ENCODE measurements at regions not wholly inside any gene's neighbourhood (a gene's known extent, or its start where the extent isn't known, plus 50 kb on each side); places are given as distances from the start of the nearest gene placed in this dataset.

DNA sequence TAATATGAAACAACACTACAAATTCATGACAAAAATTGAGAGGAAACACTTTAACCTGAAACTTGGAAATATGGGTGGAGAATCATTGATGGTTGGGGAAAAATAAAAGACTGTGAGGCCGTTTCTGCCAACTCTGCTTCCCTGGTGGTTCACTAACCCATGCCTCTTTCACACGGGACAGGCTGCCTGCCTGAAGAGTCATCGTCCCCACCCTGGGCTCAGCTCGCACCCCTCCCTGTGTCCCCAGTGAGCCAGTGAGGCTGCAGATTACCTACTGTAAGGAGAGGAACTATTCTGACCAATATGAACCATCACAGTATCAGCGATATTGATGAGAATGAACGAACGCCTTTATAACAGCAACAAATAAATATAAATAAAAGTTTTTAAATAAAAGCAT is 357.8 kb upstream of the CDH20 start:
- WGBS, 5 donors: 85 to 95% (median 91%) methylated on average over 7 of the region's 7 CpGs

DNA sequence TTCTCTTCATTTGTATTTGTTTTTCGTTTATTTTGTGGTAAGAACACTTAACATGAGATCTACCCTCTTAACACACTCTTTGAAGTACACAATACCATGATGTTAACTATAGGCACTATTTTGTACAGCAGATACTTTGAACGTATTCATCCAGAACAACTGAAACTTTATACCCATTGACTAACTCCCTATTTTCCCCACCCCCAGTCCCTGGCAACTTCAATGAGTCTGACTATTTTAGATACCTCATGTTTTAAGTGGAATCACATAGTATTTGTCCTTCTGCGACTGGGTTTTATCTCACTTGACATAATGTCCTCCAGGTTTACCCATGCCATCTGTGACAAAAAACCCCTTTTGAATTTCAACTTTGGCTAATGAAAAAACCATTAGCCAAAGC is 356.3 kb upstream of the CDH20 start:
- H3K36me3 ChIP-seq: no peaks in the 10 kb centered on the region
- DNase-seq: no peak
- no peaks in the 10 kb centered on the region for H3K9me3 ChIP-seq
- TF ChIP-seq, protein P1, sequence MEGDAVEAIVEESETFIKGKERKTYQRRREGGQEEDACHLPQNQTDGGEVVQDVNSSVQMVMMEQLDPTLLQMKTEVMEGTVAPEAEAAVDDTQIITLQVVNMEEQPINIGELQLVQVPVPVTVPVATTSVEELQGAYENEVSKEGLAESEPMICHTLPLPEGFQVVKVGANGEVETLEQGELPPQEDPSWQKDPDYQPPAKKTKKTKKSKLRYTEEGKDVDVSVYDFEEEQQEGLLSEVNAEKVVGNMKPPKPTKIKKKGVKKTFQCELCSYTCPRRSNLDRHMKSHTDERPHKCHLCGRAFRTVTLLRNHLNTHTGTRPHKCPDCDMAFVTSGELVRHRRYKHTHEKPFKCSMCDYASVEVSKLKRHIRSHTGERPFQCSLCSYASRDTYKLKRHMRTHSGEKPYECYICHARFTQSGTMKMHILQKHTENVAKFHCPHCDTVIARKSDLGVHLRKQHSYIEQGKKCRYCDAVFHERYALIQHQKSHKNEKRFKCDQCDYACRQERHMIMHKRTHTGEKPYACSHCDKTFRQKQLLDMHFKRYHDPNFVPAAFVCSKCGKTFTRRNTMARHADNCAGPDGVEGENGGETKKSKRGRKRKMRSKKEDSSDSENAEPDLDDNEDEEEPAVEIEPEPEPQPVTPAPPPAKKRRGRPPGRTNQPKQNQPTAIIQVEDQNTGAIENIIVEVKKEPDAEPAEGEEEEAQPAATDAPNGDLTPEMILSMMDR (IDR thresholded peaks at IDR 0.05 in 8 of 11, conservative IDR thresholded peaks at IDR 0.05 in 3 of 11): no peak
- TF ChIP-seq POLR2A (IDR thresholded peaks at IDR 0.05) (no peak), POLR2AphosphoS5 (IDR thresholded peaks at IDR 0.05) (no peak)
- intact Hi-C loops (cut with DNase I; ENCODE audit: low total_unique reads): no loop called here
- no peaks in the 10 kb centered on the region for H3K27me3 ChIP-seq (replicated peaks in 1 of 7)
- H3K4me1 ChIP-seq: no peaks in the 10 kb centered on the region
- H3K4me3 ChIP-seq: no peak overlapping the region
- H3K27ac ChIP-seq: no peak overlapping the region
- WGBS, 5 donors: 81 to 86% (median 84%) methylated on average over 3 of the region's 3 CpGs

More for the DNA sequence above, 357.8 kb upstream of the CDH20 start:
- Histone ChIP-seq H3K36me3 (no peaks in the 10 kb centered on the region), H3K27me3 (replicated peaks in 1 of 7) (no peaks in the 10 kb centered on the region), H3K27ac (no peak overlapping the region), H3K4me3 (no peak overlapping the region), H3K4me1 (no peaks in the 10 kb centered on the region), H3K9me3 (no peaks in the 10 kb centered on the region)
- TF ChIP-seq POLR2A (IDR thresholded peaks at IDR 0.05) (no peak), POLR2AphosphoS5 (IDR thresholded peaks at IDR 0.05) (no peak)
- TF ChIP-seq, protein P1 (IDR thresholded peaks at IDR 0.05 in 8 of 11, conservative IDR thresholded peaks at IDR 0.05 in 3 of 11): no peak
- no peak for DNase-seq
- intact Hi-C loops (cut with DNase I; ENCODE audit: low total_unique reads): no loop called here

DNA sequence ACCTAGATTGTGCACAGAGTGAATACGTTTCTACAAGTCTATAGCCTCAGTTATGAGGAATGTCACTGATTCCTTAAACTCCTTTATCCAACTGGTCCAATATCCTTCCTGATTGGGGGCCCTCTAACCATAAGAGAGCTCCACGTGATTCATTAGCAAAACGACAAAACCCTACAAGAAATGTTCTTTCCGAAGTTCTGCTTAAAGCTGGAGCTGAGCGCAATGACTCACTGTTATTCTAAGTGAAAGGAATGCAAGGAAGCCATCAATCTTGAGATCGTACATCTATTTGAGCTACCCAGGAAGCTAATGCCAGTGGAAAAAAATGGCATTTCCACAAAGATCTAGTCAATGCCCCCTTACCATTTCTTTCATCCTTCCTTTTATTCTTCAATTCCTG is 354.9 kb upstream of the CDH20 start:
- 17 to 25% (median 23%) methylated on average over 6 of the region's 6 CpGs for WGBS, 5 donors
- H3K4me3 ChIP-seq: no peak overlapping the region
- no peak for DNase-seq
- H3K4me1 ChIP-seq: no peaks in the 10 kb centered on the region
- no peaks in the 10 kb centered on the region for H3K9me3 ChIP-seq
- intact Hi-C loops (cut with DNase I; ENCODE audit: low total_unique reads): no loop called here
- TF ChIP-seq, protein P1 (IDR thresholded peaks at IDR 0.05 in 8 of 11, conservative IDR thresholded peaks at IDR 0.05 in 3 of 11): no peak
- TF ChIP-seq POLR2AphosphoS5 (IDR thresholded peaks at IDR 0.05): no peak
- TF ChIP-seq POLR2A (IDR thresholded peaks at IDR 0.05): no peak
- H3K27ac ChIP-seq: no peak overlapping the region
- no peaks in the 10 kb centered on the region for H3K36me3 ChIP-seq
- no peaks in the 10 kb centered on the region for H3K27me3 ChIP-seq (replicated peaks in 1 of 7)

DNA sequence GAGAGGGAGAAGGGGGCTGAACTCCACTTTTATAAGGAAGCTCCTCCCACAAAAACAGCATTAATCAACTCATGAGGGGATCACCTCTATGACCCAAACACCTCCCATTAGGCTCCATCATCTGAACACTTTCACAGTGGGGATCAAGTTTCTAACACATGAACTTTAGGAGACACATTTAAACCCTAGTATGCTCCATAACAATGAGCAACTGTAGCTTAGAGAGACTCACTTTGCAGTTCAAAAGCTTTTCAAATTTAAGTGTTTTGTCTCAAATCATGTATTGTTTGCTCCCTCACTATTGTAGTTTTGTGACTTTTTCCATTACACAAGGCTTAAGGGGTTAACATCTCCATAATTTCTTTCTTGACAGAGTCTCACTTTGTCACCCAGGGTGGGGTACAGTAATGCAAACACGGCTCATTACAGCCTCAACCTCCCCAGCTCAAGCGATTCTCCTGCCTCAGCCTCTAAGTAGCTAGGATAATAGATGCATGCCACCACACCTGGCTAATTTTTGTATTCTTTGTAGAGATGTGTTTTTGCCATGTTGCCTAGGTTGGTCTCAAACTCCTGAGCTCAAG is 352.7 kb upstream of the CDH20 start:
- Histone ChIP-seq H3K9me3 (peaks cover 0 to 4% (median 0%) of the 10 kb centered on the region in 8 donors), H3K4me1 (no peaks in the 10 kb centered on the region), H3K27me3 (replicated peaks in 1 of 7) (no peaks in the 10 kb centered on the region), H3K4me3 (no peak overlapping the region), H3K36me3 (no peaks in the 10 kb centered on the region), H3K27ac (no peak overlapping the region)
- DNase-seq: no peak
- intact Hi-C loops (cut with DNase I; ENCODE audit: low total_unique reads): no loop called here
- 86 to 100% (median 90%) methylated on average over 2 of the region's 2 CpGs for WGBS, 5 donors
- no peak for TF ChIP-seq POLR2AphosphoS5 (IDR thresholded peaks at IDR 0.05)
- no peak for TF ChIP-seq POLR2A (IDR thresholded peaks at IDR 0.05)
- TF ChIP-seq, protein P1 (IDR thresholded peaks at IDR 0.05 in 8 of 11, conservative IDR thresholded peaks at IDR 0.05 in 3 of 11): no peak
